ENCODE measurements at regions not wholly inside any gene's neighbourhood (a gene's known extent, or its start where the extent isn't known, plus 50 kb on each side); places are given as distances from the start of the nearest gene placed in this dataset.

GRCh38 chr2:128494307-128494639 lies 175.6 kb upstream of the HS6ST1 start:
- TF ChIP-seq CTCF (conservative IDR thresholded peaks at IDR 0.05) = no peak
- H3K27ac ChIP-seq = no peak overlapping the region

- no peak for TF ChIP-seq CTCF (conservative IDR thresholded peaks at IDR 0.05)
- no peak overlapping the region for H3K27ac ChIP-seq
Measured at GRCh38 chr2:128494640-128495321, 176.1 kb upstream of the HS6ST1 start.

- no peak overlapping the region for H3K27ac ChIP-seq
- no peak for TF ChIP-seq CTCF (conservative IDR thresholded peaks at IDR 0.05)
Measured at GRCh38 chr2:128495996-128496547, 177.4 kb upstream of the HS6ST1 start.

GRCh38 chr2:128496700-128497099 lies 178.0 kb upstream of the HS6ST1 start:
- no peak for TF ChIP-seq CTCF (conservative IDR thresholded peaks at IDR 0.05)
- H3K27ac ChIP-seq = no peak overlapping the region

GRCh38 chr2:128497461-128497860 lies 178.8 kb upstream of the HS6ST1 start:
- H3K27ac ChIP-seq = no peak overlapping the region

GRCh38 chr2:128498086-128498485 lies 179.4 kb upstream of the HS6ST1 start:
- no peak overlapping the region for H3K27ac ChIP-seq
- TF ChIP-seq CTCF (conservative IDR thresholded peaks at IDR 0.05) = no peak

More at GRCh38 chr2:128497461-128497860, 178.8 kb upstream of the HS6ST1 start:
- no peak for TF ChIP-seq CTCF (conservative IDR thresholded peaks at IDR 0.05)

- no peak for TF ChIP-seq CTCF (conservative IDR thresholded peaks at IDR 0.05)
- no peak overlapping the region for H3K27ac ChIP-seq
Measured at GRCh38 chr2:128498589-128498988, 179.9 kb upstream of the HS6ST1 start.

Data from VCaP (cell line).